NB4 (cell line): ENCODE measurements at regions not wholly inside any gene's neighbourhood (a gene's known extent, or its start where the extent isn't known, plus 50 kb on each side); places are given as distances from the start of the nearest gene placed in this dataset.

Experiments used
- DNase-seq: peaks from one replicate; pipeline ENCODE4 v3.0.0; 2010; ENCODE audit warnings: low read depth
- H3K4me3 ChIP-seq: one replicate; pipeline ENCODE4 v1.5.1; 2011; ENCODE audit warnings: mild to moderate bottlenecking, low read depth, low read length, moderate library complexity
- MYC ChIP-seq: IDR thresholded peaks from 2 replicates; pipeline ENCODE4 v1.6.1; 2011; ENCODE audit warnings: low read depth, low read length
- POLR2A ChIP-seq: IDR thresholded peaks from 2 replicates; pipeline ENCODE4 v1.6.1; 2011; ENCODE audit warnings: mild to moderate bottlenecking; ENCODE audit not compliant: insufficient read length; ENCODE audit errors: extremely low read depth
- TF ChIP-seq, protein P1 (sequence below): IDR thresholded peaks from 2 replicates; pipeline ENCODE4 v1.6.1; 2011; ENCODE audit warnings: low read depth, low read length
- TF ChIP-seq, protein P2 (sequence below): IDR thresholded peaks from one replicate; pipeline ENCODE4 v1.5.1; 2012; ENCODE audit warnings: low read depth, low read length

DNA sequence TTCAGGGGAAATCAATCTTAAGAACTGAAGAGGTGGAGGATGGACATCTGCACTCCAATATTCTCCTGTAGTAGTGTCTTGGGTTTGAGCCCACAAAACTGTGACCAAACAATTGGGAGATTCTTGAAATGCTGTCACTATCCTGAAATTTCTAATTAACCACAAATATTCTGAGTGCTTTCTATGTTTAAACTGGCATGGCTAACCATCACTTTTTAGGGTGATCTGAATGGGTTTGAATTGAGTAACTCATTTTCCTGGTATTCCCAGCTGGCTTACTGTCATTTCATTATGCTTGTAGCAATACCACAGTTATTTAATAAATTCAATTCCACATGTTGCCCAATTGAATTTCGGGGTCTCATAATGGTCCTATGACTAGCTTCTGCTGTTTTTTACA, 216.9 kb upstream of the DCBLD2 start:
- TF ChIP-seq POLR2A (no peak), MYC (no peak)
- TF ChIP-seq, protein P1, sequence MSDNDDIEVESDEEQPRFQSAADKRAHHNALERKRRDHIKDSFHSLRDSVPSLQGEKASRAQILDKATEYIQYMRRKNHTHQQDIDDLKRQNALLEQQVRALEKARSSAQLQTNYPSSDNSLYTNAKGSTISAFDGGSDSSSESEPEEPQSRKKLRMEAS = no peak
- TF ChIP-seq, protein P2, sequence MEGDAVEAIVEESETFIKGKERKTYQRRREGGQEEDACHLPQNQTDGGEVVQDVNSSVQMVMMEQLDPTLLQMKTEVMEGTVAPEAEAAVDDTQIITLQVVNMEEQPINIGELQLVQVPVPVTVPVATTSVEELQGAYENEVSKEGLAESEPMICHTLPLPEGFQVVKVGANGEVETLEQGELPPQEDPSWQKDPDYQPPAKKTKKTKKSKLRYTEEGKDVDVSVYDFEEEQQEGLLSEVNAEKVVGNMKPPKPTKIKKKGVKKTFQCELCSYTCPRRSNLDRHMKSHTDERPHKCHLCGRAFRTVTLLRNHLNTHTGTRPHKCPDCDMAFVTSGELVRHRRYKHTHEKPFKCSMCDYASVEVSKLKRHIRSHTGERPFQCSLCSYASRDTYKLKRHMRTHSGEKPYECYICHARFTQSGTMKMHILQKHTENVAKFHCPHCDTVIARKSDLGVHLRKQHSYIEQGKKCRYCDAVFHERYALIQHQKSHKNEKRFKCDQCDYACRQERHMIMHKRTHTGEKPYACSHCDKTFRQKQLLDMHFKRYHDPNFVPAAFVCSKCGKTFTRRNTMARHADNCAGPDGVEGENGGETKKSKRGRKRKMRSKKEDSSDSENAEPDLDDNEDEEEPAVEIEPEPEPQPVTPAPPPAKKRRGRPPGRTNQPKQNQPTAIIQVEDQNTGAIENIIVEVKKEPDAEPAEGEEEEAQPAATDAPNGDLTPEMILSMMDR = no peak
- no peak overlapping the region for H3K4me3 ChIP-seq
- no peak for DNase-seq

DNA sequence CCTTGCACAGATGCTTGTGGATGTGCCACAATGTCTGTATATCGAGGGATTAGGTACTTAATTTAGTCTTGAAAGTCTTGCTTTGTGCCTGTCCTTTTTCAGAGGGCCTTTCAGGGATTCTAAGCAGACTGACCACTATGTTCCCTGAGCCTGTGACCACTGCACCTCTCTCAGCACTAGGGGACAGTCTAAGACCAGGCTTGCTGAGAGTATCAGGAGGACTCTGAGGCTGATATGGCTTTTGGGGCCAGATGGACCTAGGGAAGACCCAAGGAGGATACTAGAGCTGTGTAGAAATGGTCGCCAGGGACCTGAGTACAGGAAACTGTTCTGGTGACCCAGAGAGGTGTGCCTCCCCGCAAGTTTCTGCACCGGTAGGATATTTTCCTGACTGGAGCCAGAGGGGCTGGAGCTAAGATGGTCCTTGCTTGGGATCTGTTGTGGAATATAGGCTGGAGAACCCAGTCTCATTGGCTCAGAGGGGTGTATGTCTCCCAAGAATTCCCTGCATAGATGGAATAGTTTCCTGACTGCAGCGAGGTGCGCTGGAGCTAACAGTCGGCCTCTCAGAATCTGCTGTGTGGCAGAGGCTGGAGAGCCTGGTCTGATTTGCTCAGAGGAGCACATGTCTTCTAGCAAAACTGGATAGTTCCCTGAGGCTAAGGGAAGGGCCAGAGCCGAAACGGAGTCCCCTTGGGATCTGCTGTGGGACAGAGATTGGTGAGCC, 213.2 kb upstream of the DCBLD2 start:
- peak; percentile 10 for DNase-seq

DNA sequence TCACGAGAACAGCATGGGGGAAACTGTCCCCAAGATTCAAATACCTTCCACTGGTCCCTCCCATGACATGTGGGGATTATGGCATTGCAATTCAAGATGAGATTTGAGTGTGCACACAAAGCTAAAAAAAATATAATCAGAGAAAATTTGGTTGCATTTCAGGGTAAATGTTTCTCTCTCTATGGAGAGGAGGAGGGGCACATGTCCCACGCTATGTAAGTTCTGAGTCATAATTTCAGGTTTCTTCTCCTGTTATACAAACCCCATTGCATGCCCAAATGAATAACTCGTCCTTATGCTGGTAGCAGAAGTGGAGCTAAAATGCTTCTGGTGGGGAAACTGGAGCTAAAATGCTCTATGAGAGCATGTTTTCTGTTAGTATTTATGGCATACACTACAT, 209.7 kb upstream of the DCBLD2 start:
- no peak for DNase-seq
- H3K4me3 ChIP-seq = no peak overlapping the region
- TF ChIP-seq, protein P2 = no peak

More for the DNA sequence above, 213.2 kb upstream of the DCBLD2 start:
- TF ChIP-seq POLR2A = no peak
- TF ChIP-seq, protein P2 = peak; percentile 32
- no peak overlapping the region for H3K4me3 ChIP-seq

DNA sequence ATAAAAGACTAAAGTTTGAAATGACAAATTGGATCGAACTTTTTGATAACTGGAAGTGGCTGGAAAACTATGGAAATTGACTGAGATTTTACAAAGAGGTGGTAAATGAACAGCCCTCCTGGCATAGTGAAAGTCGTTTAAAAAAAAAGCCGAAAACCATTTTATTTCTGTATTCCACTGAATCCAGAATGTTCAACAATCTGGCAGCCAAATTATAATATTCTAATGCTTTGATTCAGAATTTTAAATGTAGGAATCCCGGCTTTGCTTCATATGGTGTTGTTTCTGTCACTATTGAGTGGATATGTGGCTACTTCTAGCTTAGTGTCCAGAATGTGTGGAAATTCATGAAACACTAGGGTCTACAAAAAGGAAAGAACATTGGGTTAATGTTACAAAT, 208.9 kb upstream of the DCBLD2 start:
- DNase-seq = no peak
- TF ChIP-seq, protein P2 = no peak
- TF ChIP-seq MYC (no peak), POLR2A (no peak)
- TF ChIP-seq, protein P1 = no peak
- H3K4me3 ChIP-seq = no peak overlapping the region

DNA sequence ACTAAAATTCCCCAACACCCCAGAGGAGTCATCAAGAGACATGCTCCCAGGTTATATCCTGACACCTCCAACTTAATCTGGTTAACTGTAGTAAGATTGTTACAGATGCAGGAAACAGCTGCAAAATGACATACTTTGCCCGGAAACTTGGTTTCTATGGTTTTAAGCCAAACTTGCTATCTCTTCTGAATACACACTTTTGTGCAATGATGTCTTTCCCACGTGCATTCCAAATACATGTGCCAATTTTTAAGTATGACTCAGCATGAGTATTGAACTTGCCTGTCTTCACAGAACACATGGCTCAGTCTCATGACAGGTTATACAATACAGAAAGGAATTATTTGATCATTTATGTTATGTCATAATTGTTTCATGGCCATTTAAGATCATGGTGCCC, 207.0 kb upstream of the DCBLD2 start:
- TF ChIP-seq, protein P1 = 0 out of 2 replicates have a peak, but pooled peaks have one; percentile 45
- no peak for TF ChIP-seq POLR2A
- TF ChIP-seq, protein P2 = no peak
- no peak for TF ChIP-seq MYC
- DNase-seq = no peak
- H3K4me3 ChIP-seq = no peak overlapping the region

DNA sequence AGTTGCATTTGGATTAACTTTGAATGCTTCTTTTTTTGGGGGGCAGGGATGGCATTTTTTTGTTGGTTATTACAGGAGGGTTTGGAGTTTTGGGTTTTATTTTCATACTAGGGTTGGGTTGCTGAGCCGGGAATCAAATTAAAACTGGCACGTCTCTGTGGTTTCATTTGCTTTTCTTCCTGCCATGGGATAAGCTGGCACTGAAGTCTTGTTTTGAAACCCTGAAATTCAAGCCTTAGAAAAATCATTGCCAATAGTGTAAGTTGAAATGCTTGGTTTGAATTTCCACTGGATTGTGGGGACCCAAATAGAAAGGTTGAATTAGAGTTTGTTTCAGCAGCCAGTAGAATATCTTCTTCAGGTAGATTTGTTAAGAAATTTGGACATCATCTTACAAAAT, 193.1 kb upstream of the DCBLD2 start:
- no peak overlapping the region for H3K4me3 ChIP-seq
- no peak for DNase-seq
- no peak for TF ChIP-seq POLR2A
- TF ChIP-seq MYC = no peak
- TF ChIP-seq, protein P2 = no peak
- TF ChIP-seq, protein P1 = no peak
